ENCODE measurements at regions not wholly inside any gene's neighbourhood (a gene's known extent, or its start where the extent isn't known, plus 50 kb on each side); places are given as distances from the start of the nearest gene placed in this dataset.

DNA sequence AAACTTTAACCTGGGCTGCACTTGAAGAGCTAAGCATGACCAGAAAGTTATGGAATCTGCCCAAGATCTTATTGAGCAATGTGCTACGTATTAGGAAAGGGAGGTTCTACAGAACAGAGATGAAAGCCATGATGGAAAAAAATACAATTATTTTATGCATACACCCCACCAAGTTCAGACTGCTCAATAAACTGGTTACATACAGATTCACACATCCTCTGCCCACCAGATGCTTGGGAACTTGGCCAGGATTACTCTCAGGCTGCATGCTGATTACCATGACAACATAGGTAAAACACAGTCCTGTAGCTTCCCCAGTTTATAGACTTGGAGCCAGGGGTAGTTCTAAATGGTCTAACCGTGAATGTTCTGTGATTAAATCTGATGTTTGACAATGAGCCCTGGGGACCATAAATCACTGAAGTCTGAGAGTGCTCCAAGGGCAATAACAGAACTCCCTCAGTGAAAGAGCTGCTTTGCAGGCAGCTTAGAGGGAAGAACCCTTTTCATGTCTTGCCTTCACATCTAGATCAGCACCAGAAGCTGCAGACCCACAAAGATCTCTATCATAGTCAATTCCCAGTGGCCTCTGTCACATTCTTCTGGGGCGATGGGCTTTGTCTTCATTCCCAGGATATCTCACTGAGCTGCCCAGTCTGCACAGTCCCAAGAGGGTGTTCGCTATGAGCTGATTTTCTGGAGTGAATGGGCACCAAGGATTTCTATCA, 232.2 kb downstream of the EMP1 start:
- Histone ChIP-seq H3K9me2 (ENCODE audit: insufficient read depth, low read length) (no peaks in the 10 kb centered on the region), H3K27ac (ENCODE audit: low read depth, low read length, poor library complexity, severe bottlenecking) (no peak overlapping the region), H3K36me3 (ENCODE audit: insufficient read depth, low read length) (no peaks in the 10 kb centered on the region), H3K79me2 (ENCODE audit: insufficient read depth, low read depth, low read length) (no peaks in the 10 kb centered on the region), H3K4me2 (ENCODE audit: low read length) (no peak overlapping the region), H3K9me3 (ENCODE audit: low read length) (no peaks in the 10 kb centered on the region), H2AFZ (ENCODE audit: low read length) (no peak overlapping the region), H3K4me1 (ENCODE audit: insufficient read depth, low read length, poor library complexity, severe bottlenecking) (no peaks in the 10 kb centered on the region), H4K20me1 (ENCODE audit: insufficient read depth, low read length) (no peaks in the 10 kb centered on the region), H3K4me3 (ENCODE audit: low read depth, low read length, poor library complexity, severe bottlenecking) (no peak overlapping the region)
- no peak for DNase-seq (ENCODE audit: low spot score)
- no peak for TF ChIP-seq EZH2phosphoT487 (IDR thresholded peaks at IDR 0.05; ENCODE audit: borderline replicate concordance, low read depth, low read length)
- TF ChIP-seq, protein P1, sequence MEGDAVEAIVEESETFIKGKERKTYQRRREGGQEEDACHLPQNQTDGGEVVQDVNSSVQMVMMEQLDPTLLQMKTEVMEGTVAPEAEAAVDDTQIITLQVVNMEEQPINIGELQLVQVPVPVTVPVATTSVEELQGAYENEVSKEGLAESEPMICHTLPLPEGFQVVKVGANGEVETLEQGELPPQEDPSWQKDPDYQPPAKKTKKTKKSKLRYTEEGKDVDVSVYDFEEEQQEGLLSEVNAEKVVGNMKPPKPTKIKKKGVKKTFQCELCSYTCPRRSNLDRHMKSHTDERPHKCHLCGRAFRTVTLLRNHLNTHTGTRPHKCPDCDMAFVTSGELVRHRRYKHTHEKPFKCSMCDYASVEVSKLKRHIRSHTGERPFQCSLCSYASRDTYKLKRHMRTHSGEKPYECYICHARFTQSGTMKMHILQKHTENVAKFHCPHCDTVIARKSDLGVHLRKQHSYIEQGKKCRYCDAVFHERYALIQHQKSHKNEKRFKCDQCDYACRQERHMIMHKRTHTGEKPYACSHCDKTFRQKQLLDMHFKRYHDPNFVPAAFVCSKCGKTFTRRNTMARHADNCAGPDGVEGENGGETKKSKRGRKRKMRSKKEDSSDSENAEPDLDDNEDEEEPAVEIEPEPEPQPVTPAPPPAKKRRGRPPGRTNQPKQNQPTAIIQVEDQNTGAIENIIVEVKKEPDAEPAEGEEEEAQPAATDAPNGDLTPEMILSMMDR (conservative IDR thresholded peaks at IDR 0.05; ENCODE audit: low read length) = no peak
- BruUV-seq (replicated peaks) = no TSS peak
- intact Hi-C loops (cut with micrococcal nuclease; ENCODE audit: unreplicated experiment) = no loop called here
- ChIA-PET CTCF (ENCODE audit: unreplicated experiment) (no interaction called here), POLR2A (no interaction called here)

DNA sequence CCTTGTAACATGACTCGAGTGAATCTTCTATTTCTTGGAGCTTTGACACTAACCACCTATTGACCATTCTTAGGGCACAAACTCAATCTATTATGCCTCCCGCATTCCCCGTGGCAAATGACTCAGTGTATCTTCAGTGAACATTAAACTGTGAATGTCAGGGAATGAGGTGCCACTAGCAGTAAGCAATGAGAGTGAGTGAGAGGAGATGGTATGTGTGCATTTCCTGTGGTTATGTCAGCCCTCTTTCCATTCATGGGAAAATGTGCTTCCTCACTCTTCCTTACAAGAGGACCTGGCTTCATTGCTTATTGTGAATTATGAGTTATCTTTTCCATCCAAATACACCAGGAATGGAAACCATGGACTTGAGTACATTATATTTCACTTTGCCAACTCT, 229.2 kb downstream of the EMP1 start:
- BruUV-seq (replicated peaks) = no TSS peak
- no peaks in the 10 kb centered on the region for H4K20me1 ChIP-seq (ENCODE audit: insufficient read depth, low read length)
- no peak overlapping the region for H3K4me2 ChIP-seq (ENCODE audit: low read length)
- H3K79me2 ChIP-seq (ENCODE audit: insufficient read depth, low read depth, low read length) = no peaks in the 10 kb centered on the region
- ChIA-PET POLR2A (no interaction called here), CTCF (ENCODE audit: unreplicated experiment) (no interaction called here)
- DNase-seq (ENCODE audit: low spot score) = no peak
- H3K4me1 ChIP-seq (ENCODE audit: insufficient read depth, low read length, poor library complexity, severe bottlenecking) = no peaks in the 10 kb centered on the region
- no peak overlapping the region for H3K4me3 ChIP-seq (ENCODE audit: low read depth, low read length, poor library complexity, severe bottlenecking)
- no peaks in the 10 kb centered on the region for H3K9me2 ChIP-seq (ENCODE audit: insufficient read depth, low read length)
- no peak overlapping the region for H3K27ac ChIP-seq (ENCODE audit: low read depth, low read length, poor library complexity, severe bottlenecking)
- intact Hi-C loops (cut with micrococcal nuclease; ENCODE audit: unreplicated experiment) = no loop called here
- H3K9me3 ChIP-seq (ENCODE audit: low read length) = no peaks in the 10 kb centered on the region
- no peaks in the 10 kb centered on the region for H3K36me3 ChIP-seq (ENCODE audit: insufficient read depth, low read length)
- no peak for TF ChIP-seq EZH2phosphoT487 (IDR thresholded peaks at IDR 0.05; ENCODE audit: borderline replicate concordance, low read depth, low read length)
- TF ChIP-seq, protein P1 (conservative IDR thresholded peaks at IDR 0.05; ENCODE audit: low read length) = no peak
- H2AFZ ChIP-seq (ENCODE audit: low read length) = no peak overlapping the region

DNA sequence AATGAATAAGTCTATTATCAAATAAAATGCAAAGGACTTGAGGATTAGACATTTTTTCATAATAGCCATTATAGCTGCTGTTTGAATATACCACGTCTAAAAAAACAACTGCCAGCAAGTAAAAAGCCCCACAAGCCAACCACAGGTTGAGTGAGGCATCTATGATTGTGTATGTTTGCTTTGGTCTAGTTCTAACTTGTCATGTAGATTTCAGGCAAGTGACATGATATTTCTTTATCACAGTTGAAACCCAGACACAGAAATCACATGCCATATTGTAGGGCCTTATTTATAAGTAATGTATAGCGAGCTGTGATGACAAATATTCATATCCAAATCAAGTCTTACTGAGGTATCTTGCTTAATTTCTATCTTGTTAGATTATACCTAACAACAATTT, 225.8 kb downstream of the EMP1 start:
- Histone ChIP-seq H3K79me2 (ENCODE audit: insufficient read depth, low read depth, low read length) (no peaks in the 10 kb centered on the region), H3K4me1 (ENCODE audit: insufficient read depth, low read length, poor library complexity, severe bottlenecking) (no peaks in the 10 kb centered on the region), H3K4me2 (ENCODE audit: low read length) (no peak overlapping the region), H2AFZ (ENCODE audit: low read length) (no peak overlapping the region), H3K36me3 (ENCODE audit: insufficient read depth, low read length) (no peaks in the 10 kb centered on the region), H3K4me3 (ENCODE audit: low read depth, low read length, poor library complexity, severe bottlenecking) (no peak overlapping the region), H3K9me3 (ENCODE audit: low read length) (no peaks in the 10 kb centered on the region), H3K9me2 (ENCODE audit: insufficient read depth, low read length) (no peaks in the 10 kb centered on the region), H4K20me1 (ENCODE audit: insufficient read depth, low read length) (no peaks in the 10 kb centered on the region), H3K27ac (ENCODE audit: low read depth, low read length, poor library complexity, severe bottlenecking) (no peak overlapping the region)
- intact Hi-C loops (cut with micrococcal nuclease; ENCODE audit: unreplicated experiment) = no loop called here
- ChIA-PET CTCF (ENCODE audit: unreplicated experiment) (no interaction called here), POLR2A (no interaction called here)
- TF ChIP-seq EZH2phosphoT487 (IDR thresholded peaks at IDR 0.05; ENCODE audit: borderline replicate concordance, low read depth, low read length) = no peak
- TF ChIP-seq, protein P1 (conservative IDR thresholded peaks at IDR 0.05; ENCODE audit: low read length) = no peak
- no TSS peak for BruUV-seq (replicated peaks)
- DNase-seq (ENCODE audit: low spot score) = no peak
